ENCODE measurements at regions not wholly inside any gene's neighbourhood (a gene's known extent, or its start where the extent isn't known, plus 50 kb on each side); places are given as distances from the start of the nearest gene placed in this dataset.
A peak's percentile ranks its signal among the peaks of the same experiment; 100 is the strongest.

- TF ChIP-seq POLR2AphosphoS5 (IDR thresholded peaks at IDR 0.05) (no peak), CTCF (IDR thresholded peaks at IDR 0.05) (peak in 5 of 7 experiments; percentile 14 to 50 (median 32)), POLR2A (IDR thresholded peaks at IDR 0.05) (no peak)
Measured at GRCh38 chr3:56855856-56856512, 54.2 kb upstream of the ARHGEF3 start.

Data from stomach (tissue), 4 donors.